AG04450 (cell line): ENCODE measurements at regions not wholly inside any gene's neighbourhood (a gene's known extent, or its start where the extent isn't known, plus 50 kb on each side); places are given as distances from the start of the nearest gene placed in this dataset.

Experiments used
- CTCF ChIA-PET: fragments of 300-600, 350-600 bp; formaldehyde crosslinking; extraction: SDS; loops from one replicate; lab custom pipeline; 2022; ENCODE audit warnings: antibody characterized with exemption, inconsistent platforms; lab: Charles Lee
- POLR2A ChIA-PET: fragments of 350-600 bp; formaldehyde crosslinking; extraction: SDS; loops from one replicate; lab custom pipeline; 2021; ENCODE audit warnings: antibody characterized with exemption, inconsistent platforms; lab: Yijun Ruan, JAX
- DNase-seq: peaks from one replicate; pipeline ENCODE4 v3.0.0-alpha.2; 2011; ENCODE audit warnings: low read depth, low spot score
- H3K27ac ChIP-seq: one replicate; pipeline ENCODE4 v1.5.1; 2012; ENCODE audit warnings: low read depth, low read length, control low read depth
- H3K27me3 ChIP-seq: one replicate; pipeline ENCODE4 v1.6.0; 2012; ENCODE audit warnings: low read length; ENCODE audit not compliant: control insufficient read depth, insufficient read depth
- H3K4me3 ChIP-seq: 2 replicates; pipeline ENCODE4 v1.5.1; 2011; ENCODE audit warnings: mild to moderate bottlenecking, low read depth, low read length, control low read depth
- H3K9me3 ChIP-seq: 2 replicates; pipeline ENCODE4 v1.5.1; 2012; ENCODE audit warnings: low read length; ENCODE audit not compliant: control insufficient read depth, insufficient read depth
- CTCF ChIP-seq: IDR thresholded peaks from 2 replicates; pipeline ENCODE4 v1.5.1; 2011; ENCODE audit warnings: low read depth, low read length, control low read depth, inconsistent platforms

DNA sequence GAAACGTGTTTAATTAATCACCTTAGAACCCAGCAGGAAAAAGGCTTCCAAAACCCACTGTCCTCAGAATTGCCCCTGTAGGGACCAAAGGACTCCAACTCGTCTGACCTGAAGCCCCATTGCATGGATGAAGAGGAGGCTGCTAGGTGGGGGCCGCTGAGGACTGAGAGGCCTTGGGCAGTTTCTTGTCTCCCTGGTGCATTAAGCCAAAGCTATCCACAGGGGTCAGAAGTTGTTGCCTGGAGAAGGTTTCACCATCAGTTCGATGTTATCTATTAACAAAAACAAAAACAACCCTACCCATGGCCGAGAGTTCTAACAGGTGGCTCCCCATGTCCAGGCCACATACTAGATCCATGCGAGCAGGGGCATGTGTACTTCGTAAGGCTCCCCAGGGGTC, 120.9 kb upstream of the CD93 start:
- POLR2A ChIA-PET: no interaction called here

GRCh38 chr20:23206061-23206460, 119.9 kb upstream of the CD93 start:
- CTCF ChIA-PET: no interaction called here
- POLR2A ChIA-PET: no interaction called here
- Histone ChIP-seq H3K27ac (no peak overlapping the region), H3K4me3 (no peak overlapping the region), H3K27me3 (peaks cover 51% of the 10 kb centered on the region), H3K9me3 (no peaks in the 10 kb centered on the region)
- no peak for TF ChIP-seq CTCF
- no peak for DNase-seq

More for the DNA sequence above, 120.9 kb upstream of the CD93 start:
- Histone ChIP-seq H3K27ac (no peak overlapping the region), H3K9me3 (no peaks in the 10 kb centered on the region), H3K4me3 (no peak overlapping the region), H3K27me3 (peaks cover 55% of the 10 kb centered on the region)
- DNase-seq: no peak
- TF ChIP-seq CTCF: no peak
- CTCF ChIA-PET: no interaction called here

DNA sequence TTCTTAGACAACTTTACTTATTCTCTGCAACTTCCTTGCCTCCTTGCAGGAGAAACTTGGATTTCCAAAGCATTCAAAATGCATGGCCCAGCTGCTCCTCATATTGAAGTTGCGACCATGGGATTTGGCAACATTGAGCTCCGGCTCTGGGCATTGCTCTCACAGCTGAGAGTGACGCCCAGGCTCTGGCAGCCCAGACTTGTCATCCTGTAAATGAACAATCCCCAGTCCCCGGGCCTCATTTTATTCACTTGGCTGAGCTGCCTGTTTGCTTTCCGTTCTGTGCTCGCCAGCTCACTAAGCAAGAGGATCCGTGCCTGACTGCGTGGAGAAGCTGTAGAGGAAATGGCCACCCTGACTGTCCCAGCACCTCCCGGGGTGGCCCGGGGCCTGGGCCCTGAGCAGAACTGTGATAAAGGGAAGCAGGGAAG, 119.5 kb upstream of the CD93 start:
- CTCF ChIA-PET: no interaction called here
- Histone ChIP-seq H3K4me3 (no peak overlapping the region), H3K27ac (no peak overlapping the region), H3K27me3 (peaks cover 51% of the 10 kb centered on the region), H3K9me3 (no peaks in the 10 kb centered on the region)
- POLR2A ChIA-PET: no interaction called here
- no peak for TF ChIP-seq CTCF
- DNase-seq: no peak

DNA sequence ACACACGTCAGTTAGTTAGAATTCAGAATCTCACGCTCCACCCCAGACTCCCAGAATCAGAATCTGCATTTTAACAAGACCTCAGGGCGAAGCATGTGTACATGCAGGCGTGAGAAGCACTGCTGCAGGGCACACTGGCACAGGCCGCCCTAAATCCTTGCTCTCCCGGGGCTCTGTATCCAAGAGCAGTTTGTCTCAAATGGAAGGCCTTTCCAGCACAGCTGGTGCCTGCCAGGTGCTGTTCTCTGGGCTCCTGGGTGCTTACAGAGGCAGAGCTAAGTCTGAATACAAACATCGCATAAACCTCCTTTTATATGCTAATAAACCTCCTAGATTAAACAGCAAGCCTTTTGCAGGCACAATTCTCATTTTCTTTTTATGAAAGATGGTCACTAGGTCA, 119.1 kb upstream of the CD93 start:
- POLR2A ChIA-PET: no interaction called here
- no peak overlapping the region for H3K4me3 ChIP-seq
- no peaks in the 10 kb centered on the region for H3K9me3 ChIP-seq
- H3K27me3 ChIP-seq: peaks cover 54% of the 10 kb centered on the region
- CTCF ChIA-PET: no interaction called here
- no peak for TF ChIP-seq CTCF
- no peak overlapping the region for H3K27ac ChIP-seq
- no peak for DNase-seq

DNA sequence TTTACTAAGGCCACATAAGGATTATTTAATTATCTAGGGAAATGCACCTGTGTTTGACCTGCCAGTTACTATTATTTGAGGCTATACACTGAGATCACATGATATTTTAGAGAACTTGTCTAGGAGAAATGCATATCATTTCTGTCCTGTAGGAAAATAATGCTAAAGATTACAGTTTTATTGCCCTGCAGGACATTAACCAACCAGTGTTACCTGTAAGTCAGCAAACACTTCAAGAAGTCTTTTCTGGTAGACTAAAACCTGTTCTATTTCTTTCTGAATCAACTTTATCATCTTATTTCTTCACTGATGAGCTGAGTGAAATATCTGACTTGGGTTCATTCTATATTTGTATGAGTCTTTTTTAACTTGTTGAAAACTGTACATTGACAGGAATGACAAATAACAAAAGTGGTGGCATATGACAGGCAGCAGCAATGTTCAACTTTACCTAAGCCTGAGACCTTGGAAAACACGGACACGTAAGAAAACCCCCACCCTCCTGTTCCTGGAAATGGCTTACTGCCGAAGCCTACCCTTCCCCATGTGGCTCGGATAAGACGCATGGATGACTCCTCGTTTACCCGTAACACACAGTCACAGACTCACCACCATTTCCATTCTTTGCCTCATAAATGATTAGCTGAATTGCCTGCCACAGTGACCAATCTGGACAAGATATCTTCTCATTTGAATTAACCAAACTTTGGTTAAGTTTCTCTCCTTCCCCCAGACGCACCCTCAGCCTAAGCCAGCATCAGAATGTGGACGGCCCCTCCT, 118.0 kb upstream of the CD93 start:
- Histone ChIP-seq H3K4me3 (no peak overlapping the region), H3K9me3 (no peaks in the 10 kb centered on the region), H3K27me3 (peaks cover 51% of the 10 kb centered on the region), H3K27ac (no peak overlapping the region)
- POLR2A ChIA-PET: no interaction called here
- CTCF ChIA-PET: no interaction called here
- no peak for DNase-seq
- TF ChIP-seq CTCF: no peak
